ENCODE measurements at regions not wholly inside any gene's neighbourhood (a gene's known extent, or its start where the extent isn't known, plus 50 kb on each side); places are given as distances from the start of the nearest gene placed in this dataset.
"Not testable (repeated sequence)": the region's sequence is repeated elsewhere in the genome, so short reads cannot be mapped to it uniquely, and the experiment has no call there.

DNA sequence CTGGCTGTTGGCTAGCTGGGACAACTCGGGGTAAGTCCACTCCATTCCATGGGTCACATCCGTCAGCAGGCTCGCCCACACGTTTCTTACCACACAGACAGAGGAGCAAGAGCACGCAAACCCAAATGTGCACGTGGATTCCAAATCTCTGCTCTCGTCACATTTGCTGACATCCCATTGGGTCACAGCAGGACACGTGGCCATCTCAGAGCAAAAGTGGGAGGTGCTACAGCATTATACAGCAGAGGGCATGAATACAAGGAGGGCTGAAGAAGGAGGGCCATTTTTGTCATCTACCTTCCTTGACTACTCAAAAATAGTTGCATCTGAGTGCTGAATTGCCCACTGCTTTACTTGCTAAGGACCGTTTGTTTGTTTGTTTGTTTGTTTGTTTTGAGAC lies 84.7 kb downstream of the RBBP6 start:
- H3K36me3 Mint-ChIP-seq: no peaks in the 10 kb centered on the region
- DNase-seq (ENCODE audit: low spot score in 2 of 2): no peak
- no peak overlapping the region for H3K4me3 Mint-ChIP-seq
- H3K27ac Mint-ChIP-seq: no peak overlapping the region
- ATAC-seq (ENCODE audit: low read depth): no peak
- H3K4me1 Mint-ChIP-seq: no peaks in the 10 kb centered on the region
- no peaks in the 10 kb centered on the region for H3K9me3 Mint-ChIP-seq
- H3K27me3 Mint-ChIP-seq: peaks cover 5% of the 10 kb centered on the region

DNA sequence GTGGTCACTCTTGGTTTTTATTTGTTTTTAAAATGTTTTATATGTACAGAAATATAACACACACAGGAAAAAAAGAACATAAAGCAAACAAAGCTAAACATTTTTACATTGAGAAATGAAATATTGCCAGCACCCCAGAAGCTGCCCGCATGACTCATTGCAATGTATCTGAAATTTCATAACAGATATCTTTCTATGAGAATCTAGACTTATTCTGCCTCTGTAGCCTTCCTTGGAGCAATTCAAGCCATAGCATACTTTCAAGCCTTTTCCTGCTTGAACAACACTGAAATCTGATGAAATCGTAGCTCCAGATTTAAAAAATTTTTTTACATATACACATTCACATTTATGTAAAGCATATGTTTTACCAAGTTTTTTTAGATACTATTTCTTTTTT lies 86.9 kb downstream of the RBBP6 start:
- no peak for DNase-seq (ENCODE audit: low spot score in 2 of 2)
- Mint-ChIP-seq H3K4me1 (no peaks in the 10 kb centered on the region), H3K9me3 (peaks cover 2% of the 10 kb centered on the region), H3K36me3 (peaks cover 2% of the 10 kb centered on the region), H3K4me3 (no peak overlapping the region), H3K27me3 (peaks cover 4% of the 10 kb centered on the region), H3K27ac (no peak overlapping the region)
- ATAC-seq (ENCODE audit: low read depth): no peak

DNA sequence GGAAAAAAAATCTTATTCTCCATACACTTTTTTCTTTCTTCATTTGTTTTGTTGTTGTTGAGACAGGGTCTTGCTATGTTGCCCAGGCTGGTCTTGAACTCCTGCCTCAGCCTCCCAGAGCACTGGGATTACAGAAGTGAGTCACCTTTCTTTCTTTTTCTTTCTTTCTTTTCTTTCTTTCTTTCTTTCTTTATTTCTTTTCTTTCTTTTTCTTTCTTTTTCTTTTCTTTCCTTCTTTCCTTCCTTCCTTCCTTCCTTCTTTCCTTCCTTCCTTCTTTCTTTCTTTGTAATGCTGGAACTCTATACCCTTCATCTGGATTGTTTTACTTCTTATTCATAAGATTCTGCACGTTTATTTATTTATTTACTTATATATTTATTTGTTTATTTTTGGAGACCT lies 94.5 kb upstream of the TNRC6A start:
- Mint-ChIP-seq H3K4me3 (no peak overlapping the region), H3K27ac (no peak overlapping the region), H3K9me3 (peaks cover 5% of the 10 kb centered on the region)

DNA sequence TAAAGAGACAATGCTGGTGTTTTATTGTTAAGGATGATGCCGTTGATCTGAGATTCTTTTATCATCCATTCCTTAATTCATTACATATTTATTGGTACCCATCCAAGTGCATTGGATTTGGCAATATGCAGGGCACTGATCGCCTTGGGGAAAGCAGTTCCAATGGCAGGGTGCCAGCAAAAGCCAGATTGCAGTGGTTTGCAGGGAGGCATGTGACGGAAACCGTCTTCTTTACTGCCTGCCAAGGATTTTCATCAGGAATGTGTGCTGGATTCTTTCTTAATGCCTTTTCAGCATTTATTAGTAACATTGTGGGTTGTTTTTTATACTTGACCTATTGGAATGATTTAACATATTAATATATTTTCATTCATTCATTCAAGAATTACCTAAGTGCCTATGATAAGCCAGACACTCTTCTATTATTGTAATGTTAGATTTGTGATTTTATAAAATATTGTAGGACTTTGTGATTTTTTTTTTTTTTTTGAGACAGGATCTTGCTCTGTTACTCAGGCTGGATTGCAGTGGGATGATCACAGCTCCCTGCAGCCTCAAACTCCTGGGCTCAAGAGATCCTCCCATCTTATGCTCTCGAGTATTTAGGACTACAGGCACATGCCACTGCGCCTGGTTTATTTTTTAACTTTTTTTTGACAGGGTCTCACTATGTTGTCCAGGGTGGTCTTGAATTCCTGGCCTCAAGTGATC lies 93.4 kb upstream of the TNRC6A start:
- Mint-ChIP-seq H3K4me1 (no peaks in the 10 kb centered on the region), H3K36me3 (no peaks in the 10 kb centered on the region), H3K9me3 (peaks cover 4% of the 10 kb centered on the region), H3K27me3 (peaks cover 2% of the 10 kb centered on the region), H3K4me3 (no peak overlapping the region), H3K27ac (no peak overlapping the region)
- DNase-seq (ENCODE audit: low spot score in 2 of 2) (no peak), ATAC-seq (ENCODE audit: low read depth) (no peak)

More for the DNA sequence above, 94.5 kb upstream of the TNRC6A start:
- no peak for ATAC-seq (ENCODE audit: low read depth)
- Mint-ChIP-seq H3K27me3 (peaks cover 4% of the 10 kb centered on the region), H3K36me3 (peaks cover 2% of the 10 kb centered on the region), H3K4me1 (no peaks in the 10 kb centered on the region)
- no peak for DNase-seq (ENCODE audit: low spot score in 2 of 2)

DNA sequence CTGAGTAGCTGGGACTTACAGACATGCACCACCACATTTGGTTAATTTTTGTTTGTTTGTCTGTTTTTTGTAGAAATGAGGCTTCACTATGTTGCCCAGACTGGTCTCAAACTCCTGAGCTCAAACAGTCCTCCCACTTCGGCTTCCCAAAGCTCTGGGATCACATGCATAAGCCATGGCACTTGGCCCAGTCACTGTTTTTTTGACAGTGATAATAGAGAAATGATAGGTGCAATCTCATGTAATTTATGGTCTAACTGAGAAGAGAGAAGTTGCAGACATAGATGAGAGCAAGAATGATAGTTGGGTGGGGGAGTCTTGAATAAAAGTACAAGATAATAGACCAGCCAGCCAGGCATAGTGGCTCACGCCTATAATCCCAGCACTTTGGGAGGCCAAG lies 89.7 kb upstream of the TNRC6A start:
- H3K4me3 Mint-ChIP-seq: no peak overlapping the region
- no peak for DNase-seq (ENCODE audit: low spot score in 2 of 2)
- H3K27me3 Mint-ChIP-seq: peaks cover 9% of the 10 kb centered on the region
- H3K4me1 Mint-ChIP-seq: no peaks in the 10 kb centered on the region
- H3K36me3 Mint-ChIP-seq: peaks cover 2% of the 10 kb centered on the region
- H3K27ac Mint-ChIP-seq: no peak overlapping the region
- H3K9me3 Mint-ChIP-seq: no peaks in the 10 kb centered on the region
- no peak for ATAC-seq (ENCODE audit: low read depth)

DNA sequence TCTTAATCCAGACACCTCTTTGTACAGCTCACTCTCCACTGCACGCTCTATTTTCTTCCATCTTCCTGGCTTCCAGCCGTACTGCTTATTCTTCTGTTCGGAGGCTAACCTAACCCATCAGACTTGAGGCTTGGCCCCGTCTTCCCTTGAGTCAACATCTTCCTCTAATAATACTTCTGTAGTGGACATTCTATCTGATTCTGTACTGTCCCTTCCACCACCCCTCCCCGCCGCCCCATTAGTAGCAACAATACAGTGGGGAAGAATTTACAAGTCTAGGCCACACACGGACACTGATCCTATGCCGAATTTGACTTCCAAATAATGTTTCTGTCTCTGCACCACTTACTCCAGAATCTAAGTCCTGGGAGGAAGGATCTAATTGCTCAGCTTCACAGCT lies 86.0 kb upstream of the TNRC6A start:
- DNase-seq (ENCODE audit: low spot score in 2 of 2): no peak
- no peak for ATAC-seq (ENCODE audit: low read depth)
- H3K4me1 Mint-ChIP-seq: no peaks in the 10 kb centered on the region
- H3K27ac Mint-ChIP-seq: no peak overlapping the region
- H3K9me3 Mint-ChIP-seq: no peaks in the 10 kb centered on the region
- peaks cover 7% of the 10 kb centered on the region for H3K27me3 Mint-ChIP-seq
- H3K36me3 Mint-ChIP-seq: peaks cover 2% of the 10 kb centered on the region
- H3K4me3 Mint-ChIP-seq: no peak overlapping the region

DNA sequence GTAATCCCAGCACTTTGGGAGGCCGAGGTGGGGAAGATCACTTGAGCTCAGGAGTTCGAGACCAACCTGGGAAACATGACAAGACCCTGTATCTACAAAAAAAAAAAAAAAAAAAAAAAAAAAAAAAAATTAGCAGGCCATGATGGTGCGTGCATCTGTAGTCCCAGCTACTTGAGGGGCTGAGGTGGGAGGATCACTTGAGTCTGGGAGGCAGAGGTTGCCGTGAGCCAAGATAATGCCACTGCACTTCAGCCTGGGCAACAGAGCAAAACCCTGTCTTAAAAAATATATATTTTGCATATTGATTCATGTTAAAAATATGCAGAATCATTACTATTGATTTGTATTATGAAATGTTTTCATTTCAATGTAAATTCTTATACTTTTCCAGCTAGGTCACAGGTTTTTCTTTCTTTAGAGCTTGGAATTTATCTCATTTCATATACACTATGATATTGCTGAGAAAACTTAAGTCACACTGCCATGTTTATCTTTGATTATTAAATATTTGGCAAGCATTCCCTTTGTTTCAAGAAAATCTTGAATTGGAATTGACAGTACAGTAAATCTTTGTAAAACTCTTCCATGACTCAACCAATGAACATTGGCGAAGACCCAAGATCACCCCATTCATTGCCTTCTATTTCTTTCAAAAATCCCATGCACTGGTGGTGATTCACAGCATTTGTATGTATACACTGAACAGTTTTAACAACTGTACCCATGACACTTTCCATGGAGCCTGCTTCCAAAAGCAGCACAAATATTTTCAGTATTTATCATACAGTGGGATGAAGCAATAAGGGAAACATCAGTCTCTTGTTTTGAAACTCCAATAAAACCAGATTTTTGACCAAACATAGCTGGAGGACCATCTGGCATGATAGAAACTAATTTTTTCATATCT lies 83.5 kb upstream of the TNRC6A start:
- no peak overlapping the region for H3K4me3 Mint-ChIP-seq
- peaks cover 7% of the 10 kb centered on the region for H3K27me3 Mint-ChIP-seq
- DNase-seq (ENCODE audit: low spot score in 2 of 2) (no peak), ATAC-seq (ENCODE audit: low read depth) (no peak)
- no peak overlapping the region for H3K27ac Mint-ChIP-seq
- peaks cover 2% of the 10 kb centered on the region for H3K36me3 Mint-ChIP-seq
- H3K9me3 Mint-ChIP-seq: no peaks in the 10 kb centered on the region
- H3K4me1 Mint-ChIP-seq: no peaks in the 10 kb centered on the region

DNA sequence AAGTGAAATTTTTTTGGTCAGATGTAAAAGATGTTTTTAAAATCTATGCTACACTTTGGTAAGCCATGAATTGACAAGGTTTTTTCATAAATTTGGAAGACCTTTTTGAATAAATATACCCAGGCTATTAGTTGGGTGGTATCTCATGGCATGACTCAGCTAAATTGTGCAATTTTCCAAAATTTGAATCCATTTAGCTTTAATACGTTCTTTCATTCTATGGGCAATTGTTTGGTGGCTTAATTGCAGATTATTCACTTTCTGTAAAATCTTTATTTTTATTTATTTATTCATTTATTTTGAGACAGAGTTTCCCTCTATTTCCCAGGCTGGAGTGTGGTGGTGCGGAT lies 82.8 kb upstream of the TNRC6A start:
- Mint-ChIP-seq H3K27ac (no peak overlapping the region), H3K4me3 (no peak overlapping the region), H3K9me3 (no peaks in the 10 kb centered on the region), H3K36me3 (peaks cover 2% of the 10 kb centered on the region), H3K27me3 (peaks cover 7% of the 10 kb centered on the region), H3K4me1 (no peaks in the 10 kb centered on the region)
- no peak for ATAC-seq (ENCODE audit: low read depth)
- no peak for DNase-seq (ENCODE audit: low spot score in 2 of 2)

DNA sequence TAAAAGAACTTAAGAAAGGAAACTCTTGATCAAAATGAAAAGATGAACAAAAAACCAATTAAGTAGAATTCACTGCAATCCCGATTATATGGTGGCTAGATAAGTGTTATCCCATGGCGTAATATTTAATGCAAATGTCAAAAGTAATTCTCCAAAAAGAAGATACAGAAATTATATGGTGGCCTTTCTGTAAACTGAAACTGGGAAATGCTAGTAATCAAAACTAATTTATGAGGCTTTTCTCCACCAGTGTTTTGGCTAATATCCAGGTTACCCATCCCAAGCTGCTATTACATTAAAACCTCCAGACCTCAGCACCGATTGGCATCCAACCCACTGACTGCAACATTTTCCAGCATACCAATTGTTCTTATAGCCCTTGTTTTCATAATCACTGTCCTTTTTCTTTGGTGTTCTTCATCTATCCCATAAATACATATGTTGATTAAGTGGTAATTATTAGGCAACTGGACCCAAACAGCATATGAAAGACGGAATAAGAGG lies 77.2 kb upstream of the TNRC6A start:
- Mint-ChIP-seq H3K4me1 (no peaks in the 10 kb centered on the region), H3K9me3 (no peaks in the 10 kb centered on the region), H3K4me3 (no peak overlapping the region), H3K27ac (no peak overlapping the region), H3K27me3 (no peaks in the 10 kb centered on the region), H3K36me3 (no peaks in the 10 kb centered on the region)
- DNase-seq (ENCODE audit: low spot score in 2 of 2) (no peak), ATAC-seq (ENCODE audit: low read depth) (no peak)

DNA sequence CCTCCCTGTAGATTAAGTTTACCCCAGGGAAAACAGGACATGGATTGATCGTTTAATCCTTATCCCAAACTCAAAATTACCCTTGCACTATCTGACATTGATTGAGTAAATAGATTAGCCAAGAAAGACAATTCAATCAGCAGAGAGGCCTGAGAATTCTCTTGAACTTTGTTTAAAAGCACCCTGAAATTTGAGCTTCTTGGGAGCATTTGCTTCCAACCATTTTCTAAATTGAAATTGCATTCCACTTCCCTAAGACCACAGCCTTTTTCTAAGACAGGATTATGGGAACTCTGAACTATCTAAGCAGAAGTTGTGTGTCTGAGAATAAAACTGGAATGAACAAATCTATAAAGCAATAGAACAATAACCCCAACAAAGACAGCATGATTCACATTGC lies 76.6 kb upstream of the TNRC6A start:
- H3K27me3 Mint-ChIP-seq: no peaks in the 10 kb centered on the region
- H3K4me3 Mint-ChIP-seq: no peak overlapping the region
- DNase-seq (ENCODE audit: low spot score in 2 of 2) (no peak), ATAC-seq (ENCODE audit: low read depth) (no peak)
- no peaks in the 10 kb centered on the region for H3K36me3 Mint-ChIP-seq
- no peaks in the 10 kb centered on the region for H3K9me3 Mint-ChIP-seq
- no peaks in the 10 kb centered on the region for H3K4me1 Mint-ChIP-seq
- H3K27ac Mint-ChIP-seq: no peak overlapping the region

DNA sequence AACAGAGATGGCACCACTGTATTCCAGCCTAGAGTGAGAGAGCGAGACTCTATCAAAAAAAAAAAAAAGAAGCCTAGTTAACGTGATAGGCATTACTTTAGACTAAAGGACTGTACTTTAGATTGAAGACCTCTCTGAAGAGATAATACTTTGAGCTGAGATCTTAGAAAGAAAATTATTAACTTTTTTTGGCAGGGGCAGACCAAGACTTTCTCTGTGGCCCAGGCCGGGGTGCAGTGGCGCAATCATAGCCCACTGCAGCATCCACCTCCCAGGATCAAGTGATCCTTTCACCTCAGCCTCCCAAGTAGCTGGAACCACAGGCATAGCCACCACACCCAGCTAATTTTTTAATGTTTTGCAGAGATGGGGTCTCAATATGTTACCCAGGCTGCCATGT lies 75.7 kb upstream of the TNRC6A start:
- H3K4me3 Mint-ChIP-seq: no peak overlapping the region
- no peaks in the 10 kb centered on the region for H3K9me3 Mint-ChIP-seq
- H3K27me3 Mint-ChIP-seq: no peaks in the 10 kb centered on the region
- H3K36me3 Mint-ChIP-seq: no peaks in the 10 kb centered on the region
- ATAC-seq (ENCODE audit: low read depth) (no peak), DNase-seq (ENCODE audit: low spot score in 2 of 2) (no peak)
- peaks cover 3% of the 10 kb centered on the region for H3K4me1 Mint-ChIP-seq
- no peak overlapping the region for H3K27ac Mint-ChIP-seq

DNA sequence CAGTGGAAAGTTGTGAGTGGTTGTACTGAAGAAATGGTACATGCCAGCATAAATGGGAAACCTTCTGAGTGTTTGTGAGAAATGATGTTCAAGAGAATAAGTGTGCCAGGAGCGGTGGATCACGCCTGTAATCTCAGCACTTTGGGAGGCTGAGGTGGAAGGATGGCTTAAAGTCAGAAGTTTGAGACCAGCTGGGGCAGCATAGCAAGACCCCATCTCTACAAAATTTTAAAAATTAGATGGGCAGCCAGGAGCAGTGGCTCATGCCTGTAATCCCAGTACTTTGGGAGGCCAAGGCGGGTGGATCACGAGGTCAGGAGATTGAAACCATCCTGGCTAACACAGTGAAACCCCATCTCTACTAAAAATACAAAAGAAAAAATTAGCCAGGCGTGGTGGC lies 63.5 kb upstream of the TNRC6A start:
- H3K27me3 Mint-ChIP-seq; DNase-seq (ENCODE audit: low spot score in 2 of 2); H3K36me3 Mint-ChIP-seq; H3K4me3 Mint-ChIP-seq; ATAC-seq (ENCODE audit: low read depth); H3K27ac Mint-ChIP-seq; H3K9me3 Mint-ChIP-seq: not testable (repeated sequence)
- H3K4me1 Mint-ChIP-seq: peaks cover 24% of the 10 kb centered on the region

DNA sequence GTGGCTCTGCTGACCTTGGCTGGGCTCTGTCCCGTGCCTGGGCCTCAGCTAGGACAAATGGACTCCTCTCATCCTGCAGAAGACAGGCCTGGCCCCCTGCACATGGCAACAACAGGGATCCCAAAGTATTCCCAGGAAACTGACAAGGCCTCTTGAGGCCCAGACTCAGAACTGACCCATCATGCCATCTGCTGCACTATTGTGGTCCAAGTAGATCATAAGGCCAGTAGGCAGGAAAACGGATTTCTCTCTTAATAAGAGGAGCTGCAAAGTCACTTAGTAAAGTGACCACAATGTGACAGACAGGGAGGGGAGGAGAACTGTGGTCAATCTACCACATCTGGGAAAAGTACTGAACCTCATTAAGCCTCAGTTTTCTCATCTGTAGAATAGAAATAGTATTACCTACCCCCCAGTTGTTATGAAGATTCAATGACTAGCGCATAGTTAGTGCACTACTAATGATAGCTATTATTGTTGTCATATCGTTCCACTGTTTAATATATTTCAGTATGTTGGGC lies 62.1 kb upstream of the TNRC6A start:
- no peaks in the 10 kb centered on the region for H3K9me3 Mint-ChIP-seq
- H3K36me3 Mint-ChIP-seq: no peaks in the 10 kb centered on the region
- H3K4me1 Mint-ChIP-seq: peaks cover 23% of the 10 kb centered on the region
- no peak overlapping the region for H3K27ac Mint-ChIP-seq
- ATAC-seq (ENCODE audit: low read depth): no peak
- DNase-seq (ENCODE audit: low spot score in 2 of 2): no peak
- H3K27me3 Mint-ChIP-seq: peaks cover 9% of the 10 kb centered on the region
- no peak overlapping the region for H3K4me3 Mint-ChIP-seq

DNA sequence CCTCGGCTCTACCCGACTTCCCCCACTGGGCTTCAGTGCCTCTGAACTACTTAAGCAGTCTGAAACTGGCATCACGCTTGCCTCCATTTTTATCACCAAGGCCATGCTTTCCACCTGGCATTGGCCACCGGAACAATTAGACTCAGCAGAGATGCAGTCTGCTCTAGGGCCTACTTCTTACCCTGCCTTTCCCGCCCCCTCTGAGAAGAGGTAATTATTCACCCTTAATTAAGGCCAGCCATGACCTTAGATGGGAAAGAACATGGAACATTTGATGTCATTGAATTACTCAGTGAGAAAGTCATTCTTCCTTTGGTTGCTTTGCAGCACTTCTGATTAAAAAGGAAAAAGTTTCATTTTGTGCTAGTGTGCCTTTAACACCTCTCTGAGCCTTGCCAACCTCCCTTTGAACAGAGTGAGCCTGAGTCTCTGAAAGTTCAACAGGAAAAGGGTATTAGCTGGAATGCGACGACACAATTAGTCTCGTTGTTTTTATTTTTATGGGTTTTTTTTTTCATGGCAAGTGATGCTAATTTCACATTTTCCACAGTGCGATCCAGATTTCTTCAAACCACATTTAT lies 60.9 kb upstream of the TNRC6A start:
- DNase-seq (ENCODE audit: low spot score in 2 of 2): no peak
- H3K36me3 Mint-ChIP-seq: no peaks in the 10 kb centered on the region
- H3K9me3 Mint-ChIP-seq: no peaks in the 10 kb centered on the region
- H3K27ac Mint-ChIP-seq: no peak overlapping the region
- ATAC-seq (ENCODE audit: low read depth): no peak
- H3K4me3 Mint-ChIP-seq: no peak overlapping the region
- H3K4me1 Mint-ChIP-seq: peaks cover 11% of the 10 kb centered on the region
- peaks cover 9% of the 10 kb centered on the region for H3K27me3 Mint-ChIP-seq

Data from memory B cell (primary cell).